HuH-7 (cell line): ENCODE measurements at regions not wholly inside any gene's neighbourhood (a gene's known extent, or its start where the extent isn't known, plus 50 kb on each side); places are given as distances from the start of the nearest gene placed in this dataset.

Source experiments
- DNase-seq: peaks from one replicate; pipeline ENCODE4 v3.0.0; 2011; ENCODE audit warnings: low spot score

DNA sequence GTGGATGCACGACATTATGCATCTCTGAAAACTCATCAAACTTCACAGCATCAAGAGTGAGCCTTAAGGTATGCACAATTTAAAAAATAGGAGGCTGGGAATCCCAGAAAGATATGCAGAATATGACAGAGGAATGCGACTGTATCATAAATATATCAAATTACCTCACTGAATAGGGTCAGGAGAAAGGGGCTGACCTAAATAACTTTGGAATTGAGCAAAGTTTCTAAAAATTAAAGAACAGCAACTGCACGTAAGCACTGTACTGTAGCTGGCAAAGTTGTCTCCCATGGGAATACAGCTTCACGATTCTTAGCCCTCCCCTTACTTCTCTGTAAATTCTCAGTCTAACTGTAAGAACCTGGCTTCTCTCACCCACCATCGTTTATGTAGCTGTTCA lies 397.4 kb upstream of the ZFP42 start:
- no peak for DNase-seq

DNA sequence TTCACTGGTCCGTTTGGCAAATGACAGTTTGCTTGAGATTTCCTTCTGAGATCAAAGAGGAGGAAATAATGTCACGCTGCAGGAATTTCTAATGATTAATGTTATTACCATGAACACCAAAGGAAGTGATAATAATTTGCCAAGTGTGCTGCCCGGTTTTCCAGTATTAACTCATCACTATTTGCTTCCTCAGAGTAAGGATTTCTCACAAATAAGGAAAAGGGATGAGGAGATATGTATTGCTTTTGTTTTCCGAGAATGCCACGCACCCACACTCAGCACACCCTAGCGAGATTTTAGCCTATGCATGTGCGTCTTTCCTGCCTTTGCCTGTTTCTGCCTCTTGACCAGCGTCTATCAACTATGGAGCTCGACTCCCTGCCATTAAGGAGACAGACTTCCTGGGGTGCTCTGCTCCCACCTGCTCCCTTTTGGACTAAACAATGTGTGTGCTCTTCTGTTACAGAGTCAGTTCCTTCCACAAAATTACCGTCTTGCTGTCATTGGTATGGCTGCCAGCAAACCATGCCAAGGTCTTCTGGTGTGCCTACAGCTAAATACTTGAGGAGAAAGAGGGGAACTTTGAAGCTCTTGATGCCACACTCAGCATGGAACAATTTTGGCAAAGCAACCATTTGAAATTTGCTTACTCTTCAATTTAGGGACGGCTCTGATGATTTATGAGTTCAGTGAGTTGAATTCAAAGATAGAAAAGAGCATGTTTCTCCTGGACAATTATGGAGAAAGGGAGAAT lies 393.1 kb upstream of the ZFP42 start:
- no peak for DNase-seq

- no peak for DNase-seq
Observed at GRCh38 chr4:187603093-187604025, 392.2 kb upstream of the ZFP42 start.

DNA sequence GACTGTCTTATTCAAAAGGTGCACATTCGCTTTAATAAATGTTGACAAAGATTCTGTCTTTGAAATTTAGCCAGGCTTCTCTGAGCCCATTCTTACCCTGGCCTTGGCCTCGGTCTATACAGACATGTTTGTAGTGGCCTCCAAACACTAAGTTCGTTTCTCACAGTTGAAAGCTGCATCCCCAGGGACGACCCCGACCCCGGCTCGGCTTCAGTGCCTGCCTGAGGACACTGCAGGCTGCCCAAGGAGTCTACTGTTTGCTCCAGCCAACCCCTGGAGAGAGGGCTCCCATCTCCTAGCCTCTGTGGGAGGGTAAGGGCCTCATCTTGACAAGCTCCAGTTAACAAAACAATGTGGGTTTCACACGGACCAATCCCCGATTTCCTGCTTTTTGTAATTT lies 390.6 kb upstream of the ZFP42 start:
- DNase-seq, result no peak

DNA sequence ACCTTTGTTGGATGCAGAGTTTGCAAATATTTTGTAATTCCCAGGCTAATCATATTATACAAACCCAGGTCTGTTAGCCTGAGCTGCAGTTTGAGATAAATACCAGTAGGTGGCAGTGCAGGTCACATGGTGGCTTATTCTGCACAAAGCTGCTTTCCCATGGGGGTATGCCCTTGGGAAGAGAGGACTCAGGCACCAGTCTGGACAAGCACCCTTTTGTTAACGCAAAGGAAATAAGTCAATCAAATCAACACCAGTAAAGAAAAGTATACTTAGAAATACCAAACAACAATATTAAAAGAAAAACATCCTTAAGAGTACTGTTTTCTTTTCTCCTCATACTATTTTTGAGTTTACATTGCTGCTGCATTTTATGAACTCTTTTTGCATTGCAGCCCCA lies 389.0 kb upstream of the ZFP42 start:
- DNase-seq, result peak; percentile 13

GRCh38 chr4:187608001-187608421 lies 387.6 kb upstream of the ZFP42 start:
- no peak for DNase-seq

- no peak for DNase-seq
Observed at GRCh38 chr4:187612301-187612700, 383.3 kb upstream of the ZFP42 start.

GRCh38 chr4:187613089-187613839 lies 382.3 kb upstream of the ZFP42 start:
- DNase-seq, result no peak

- no peak for DNase-seq
Observed at GRCh38 chr4:187615972-187616371, 379.6 kb upstream of the ZFP42 start.

- DNase-seq, result no peak
Observed at GRCh38 chr4:187617113-187617512, 378.5 kb upstream of the ZFP42 start.

- no peak for DNase-seq
Observed at GRCh38 chr4:187618701-187619281, 376.8 kb upstream of the ZFP42 start.

- no peak for DNase-seq
Observed at GRCh38 chr4:187619319-187619718, 376.3 kb upstream of the ZFP42 start.

DNA sequence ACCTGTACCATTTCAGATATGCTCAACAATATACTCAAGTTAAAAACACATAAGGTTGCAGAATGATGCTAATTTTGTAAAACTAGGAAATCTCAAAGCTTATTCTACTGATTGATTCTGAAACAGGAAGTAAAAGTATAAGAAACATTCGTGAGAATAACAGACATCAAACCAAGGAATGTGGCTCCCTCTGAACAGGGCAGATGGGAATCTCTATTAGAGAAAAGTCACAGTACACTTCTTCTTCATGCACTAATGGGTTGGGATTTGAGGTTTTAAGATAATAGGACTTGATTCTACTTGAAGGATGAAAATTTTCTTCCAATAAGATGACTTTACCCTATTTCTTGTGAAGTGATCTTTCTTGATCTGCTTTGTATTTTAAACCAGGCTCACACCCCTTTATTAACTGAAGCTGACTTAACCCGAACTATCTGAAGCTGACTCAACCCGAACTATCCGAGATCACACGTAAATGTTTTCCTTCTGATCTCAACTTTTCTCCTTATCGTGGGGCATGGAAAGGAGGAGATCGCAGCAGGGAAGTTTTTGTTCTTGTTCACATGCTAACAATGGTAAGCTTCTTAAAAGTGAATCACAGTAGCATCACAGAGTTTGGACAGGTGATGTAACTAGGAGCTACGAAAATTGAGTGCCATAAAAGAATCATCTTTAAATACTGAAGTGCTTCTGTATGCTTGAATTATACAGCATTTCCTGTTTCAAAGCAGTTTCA lies 363.1 kb upstream of the ZFP42 start:
- DNase-seq, result no peak

- DNase-seq, result no peak
Observed at GRCh38 chr4:187633245-187633644, 362.3 kb upstream of the ZFP42 start.

DNA sequence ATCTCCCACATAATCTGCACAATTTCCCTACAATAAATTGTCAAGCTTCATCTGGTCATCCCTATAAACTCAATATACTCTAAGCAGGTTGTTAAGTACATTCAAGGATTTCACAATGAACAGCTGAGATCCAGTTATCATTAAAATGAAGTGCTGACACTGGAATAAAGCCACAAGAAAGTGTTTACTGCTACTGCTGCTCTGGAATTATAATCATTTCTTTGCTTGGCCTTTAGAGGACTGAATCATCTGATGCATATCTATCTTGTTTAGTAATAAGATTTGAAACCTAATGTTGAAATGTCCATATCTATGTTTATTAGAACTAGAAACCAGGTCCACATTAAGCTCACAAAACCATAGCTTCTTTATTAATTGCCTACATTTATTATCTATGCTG lies 338.6 kb upstream of the ZFP42 start:
- DNase-seq, result no peak

DNA sequence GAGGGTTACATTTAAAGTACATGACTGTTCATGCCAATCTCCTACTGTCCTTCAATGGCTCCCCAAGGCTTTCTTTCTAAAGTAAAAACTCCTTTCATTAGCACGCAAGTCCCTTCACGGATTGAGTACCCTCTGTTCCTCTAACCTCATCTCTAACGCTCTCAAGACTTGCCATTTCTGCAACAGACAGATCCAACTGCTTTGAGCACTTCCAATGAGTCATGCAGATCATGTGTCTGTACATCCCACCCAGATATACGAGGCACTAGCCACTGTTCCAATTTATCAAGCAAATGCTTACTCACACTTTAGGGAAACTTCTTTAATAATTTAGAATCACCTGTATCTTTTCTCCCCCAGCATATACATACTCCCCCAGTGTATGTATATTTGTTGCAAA lies 332.5 kb upstream of the ZFP42 start:
- no peak for DNase-seq

DNA sequence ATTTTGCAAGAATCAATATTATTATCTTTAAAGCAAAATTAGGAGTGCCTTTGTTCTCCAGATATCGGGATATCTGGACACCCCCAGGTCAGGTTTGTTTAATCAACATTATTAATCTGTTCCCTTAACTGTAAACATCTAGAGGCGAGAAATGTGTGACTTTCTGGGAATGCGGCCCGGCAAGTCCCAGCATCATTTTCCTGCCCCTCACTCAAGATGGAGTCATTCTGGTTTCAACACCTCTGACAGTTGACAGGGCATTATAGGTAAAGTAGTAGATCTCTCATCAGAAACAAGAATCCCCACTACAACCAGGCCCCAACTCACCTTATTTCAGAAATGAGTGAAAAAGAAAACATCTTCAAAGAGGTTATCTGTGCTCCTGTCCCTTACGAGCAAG lies 331.6 kb upstream of the ZFP42 start:
- no peak for DNase-seq

DNA sequence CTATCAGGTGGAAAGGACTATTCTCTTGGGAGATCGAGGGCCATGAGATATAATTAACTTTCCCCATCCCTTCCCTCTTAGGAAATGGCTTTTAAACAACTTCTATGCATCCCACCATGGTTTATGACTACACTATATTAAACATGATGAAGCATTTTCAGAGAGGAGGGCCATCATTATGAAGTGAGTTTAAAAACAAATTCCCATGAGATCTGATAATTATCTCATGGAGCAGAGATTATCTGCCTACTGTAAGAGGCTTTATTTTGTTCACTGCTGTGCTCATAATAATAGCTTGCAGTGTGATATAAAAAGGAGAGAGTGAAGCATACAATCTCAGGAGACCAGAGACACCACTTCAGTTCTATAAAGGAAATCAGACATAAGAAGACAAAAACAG lies 330.5 kb upstream of the ZFP42 start:
- no peak for DNase-seq

DNA sequence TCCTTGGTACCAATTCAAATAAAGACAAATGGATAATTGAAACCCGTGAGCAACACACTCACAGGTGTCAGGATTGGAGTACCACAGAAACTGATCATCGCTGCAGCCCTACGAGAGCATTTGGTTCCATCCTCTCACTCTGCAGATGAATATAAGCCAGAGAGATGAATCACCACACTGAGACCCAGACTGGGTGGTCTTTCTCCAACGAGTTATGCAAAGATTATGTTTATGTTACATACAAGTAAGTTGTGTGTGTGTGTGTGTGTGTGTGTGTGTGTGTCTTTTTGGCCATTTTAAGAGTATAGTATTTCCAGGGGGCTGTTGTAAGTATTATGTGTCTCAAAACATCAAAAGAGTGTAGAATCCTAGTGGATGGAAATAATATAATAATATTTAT lies 329.5 kb upstream of the ZFP42 start:
- no peak for DNase-seq

- no peak for DNase-seq
Observed at GRCh38 chr4:187666697-187667494, 328.7 kb upstream of the ZFP42 start.
